ENCODE measurements at regions not wholly inside any gene's neighbourhood (a gene's known extent, or its start where the extent isn't known, plus 50 kb on each side); places are given as distances from the start of the nearest gene placed in this dataset.

GRCh38 chr2:15768615-15769014 is 171.7 kb upstream of the MYCN start:
- ChIA-PET POLR2A (ENCODE audit: partially characterized antibody) (no interaction called here), CTCF (ENCODE audit: partially characterized antibody) (interaction anchor here (0.6 to 1.9 kb wide), 3 partner anchors 9 to 49 kb away, joined by 3 to 5 read pairs (median 4); no protein-coding TSS in a partner anchor)
- Histone ChIP-seq H3K9ac (replicated peaks in 1 of 4; ENCODE audit: extremely low read depth in 1 of 4, low read depth in 3 of 4, low read length in 3 of 4) (no peak overlapping the region), H2BK20ac (ENCODE audit: low read length) (no peak overlapping the region), H3K4ac (replicated peaks; ENCODE audit: insufficient read length, low read depth, low read length) (no peak overlapping the region), H4K20me1 (replicated peaks in 1 of 2; ENCODE audit: control insufficient read depth in 1 of 2, insufficient read depth in 2 of 2, low read length in 2 of 2) (no peaks in the 10 kb centered on the region), H3K4me3 (ENCODE audit: extremely low read depth in 1 of 4, insufficient read depth in 2 of 4, low read depth in 3 of 4, low read length in 4 of 4) (no peak overlapping the region), H3K23me2 (ENCODE audit: low read depth, low read length) (no peaks in the 10 kb centered on the region), H3K27me3 (replicated peaks in 1 of 4; ENCODE audit: control insufficient read depth in 3 of 4, extremely low read depth in 1 of 4, insufficient read depth in 3 of 4, low read length in 3 of 4) (no peaks in the 10 kb centered on the region), H3K18ac (ENCODE audit: extremely low read depth, low read length) (no peak overlapping the region), H3K9me3 (ENCODE audit: insufficient read depth in 2 of 2, low read depth in 1 of 2, low read length in 1 of 2) (no peaks in the 10 kb centered on the region), H3K79me2 (ENCODE audit: control insufficient read depth in 1 of 2, insufficient read depth in 2 of 2, low read length in 2 of 2) (no peaks in the 10 kb centered on the region), H3K14ac (ENCODE audit: insufficient read length) (no peak overlapping the region), H4K91ac (replicated peaks; ENCODE audit: insufficient read length, low read length) (no peak overlapping the region), H2BK15ac (ENCODE audit: low read length) (peak overlapping the region; percentile 81; the same call in 1 of the 2 replicates), H3K36me3 (ENCODE audit: control insufficient read depth in 2 of 4, insufficient read depth in 4 of 4, low read length in 3 of 4) (no peaks in the 10 kb centered on the region), H2BK12ac (ENCODE audit: low read depth, low read length) (no peak overlapping the region), H3K4me2 (ENCODE audit: insufficient read depth in 1 of 2, low read depth in 2 of 2, low read length in 2 of 2) (no peak overlapping the region), H4K5ac (ENCODE audit: insufficient read length, low read depth, low read length) (no peak overlapping the region), H3K79me1 (ENCODE audit: low read depth, low read length) (no peaks in the 10 kb centered on the region), H2BK120ac (replicated peaks; ENCODE audit: low read depth, low read length) (no peak overlapping the region), H3K56ac (replicated peaks; ENCODE audit: insufficient read length, low read depth, low read length) (no peak overlapping the region), H3K27ac (ENCODE audit: low read depth, low read length) (no peak overlapping the region), H2BK5ac (ENCODE audit: low read depth, low read length) (no peak overlapping the region), H3K4me1 (replicated peaks in 1 of 4; ENCODE audit: control insufficient read depth in 3 of 4, insufficient read depth in 4 of 4, low read length in 3 of 4) (peaks cover 0 to 4% (median 1%) of the 10 kb centered on the region in 4 experiments; a peak in 3 of 7 replicates), H2AFZ (ENCODE audit: low read length) (no peak overlapping the region), H3K23ac (ENCODE audit: insufficient read length) (no peak overlapping the region), H2AK5ac (ENCODE audit: low read depth, low read length) (no peak overlapping the region), H4K8ac (ENCODE audit: extremely low read depth, insufficient read depth, low read length) (no peak overlapping the region)
- 52% methylated on average over 8 of the region's 10 CpGs; no CpG with 5 or more reads in 1 of the 2 experiments for WGBS, 2 experiments (ENCODE audit: extremely low coverage in 1 of 2, insufficient coverage in 1 of 2, insufficient read length in 1 of 2, insufficient replicate concordance in 2 of 2, low coverage in 1 of 2, low lambda C conversion rate in 2 of 2, missing lambda C conversion rate in 1 of 2)
- DNase-seq (ENCODE audit: low read depth in 1 of 2, low spot score in 2 of 2): no peak
- no peak for FAIRE-seq
- TF ChIP-seq SP1 (IDR thresholded peaks at IDR 0.05; ENCODE audit: low read depth, low read length) (no peak), SRF (IDR thresholded peaks at IDR 0.05; ENCODE audit: low read depth, low read length) (no peak), RAD21 (IDR thresholded peaks at IDR 0.05 in 1 of 2, conservative IDR thresholded peaks at IDR 0.05 in 1 of 2; ENCODE audit: low read depth in 2 of 2, low read length in 2 of 2) (no peak), POLR2A (IDR thresholded peaks at IDR 0.05; ENCODE audit: control extremely low read depth in 1 of 2, low read depth in 2 of 2, low read length in 2 of 2) (no peak), EGR1 (IDR thresholded peaks at IDR 0.05; ENCODE audit: borderline replicate concordance, low read depth, low read length) (peak; percentile 28; the same call in 1 of the 2 replicates)
